ENCODE measurements at regions not wholly inside any gene's neighbourhood (a gene's known extent, or its start where the extent isn't known, plus 50 kb on each side); places are given as distances from the start of the nearest gene placed in this dataset.

DNA sequence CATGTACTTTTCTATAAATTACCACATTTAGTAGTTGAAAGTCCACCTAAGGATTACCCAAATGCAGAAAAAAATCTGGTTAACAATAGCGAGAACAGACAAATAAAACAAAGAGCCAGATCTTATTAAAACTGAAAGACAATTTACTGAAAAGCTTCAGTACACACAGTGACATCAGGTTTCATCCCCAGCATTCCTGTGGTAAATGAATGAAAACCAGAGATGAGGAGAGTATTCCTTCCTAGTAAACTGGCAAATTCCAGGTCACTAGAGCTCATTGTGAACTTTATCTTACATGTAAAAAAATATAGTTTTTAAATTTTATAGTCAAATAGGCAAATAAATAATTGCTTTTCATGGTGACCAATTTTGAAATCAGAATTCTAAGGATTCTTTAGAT lies 1290.5 kb downstream of the ADGRL3 start:
- TF ChIP-seq, protein P1, sequence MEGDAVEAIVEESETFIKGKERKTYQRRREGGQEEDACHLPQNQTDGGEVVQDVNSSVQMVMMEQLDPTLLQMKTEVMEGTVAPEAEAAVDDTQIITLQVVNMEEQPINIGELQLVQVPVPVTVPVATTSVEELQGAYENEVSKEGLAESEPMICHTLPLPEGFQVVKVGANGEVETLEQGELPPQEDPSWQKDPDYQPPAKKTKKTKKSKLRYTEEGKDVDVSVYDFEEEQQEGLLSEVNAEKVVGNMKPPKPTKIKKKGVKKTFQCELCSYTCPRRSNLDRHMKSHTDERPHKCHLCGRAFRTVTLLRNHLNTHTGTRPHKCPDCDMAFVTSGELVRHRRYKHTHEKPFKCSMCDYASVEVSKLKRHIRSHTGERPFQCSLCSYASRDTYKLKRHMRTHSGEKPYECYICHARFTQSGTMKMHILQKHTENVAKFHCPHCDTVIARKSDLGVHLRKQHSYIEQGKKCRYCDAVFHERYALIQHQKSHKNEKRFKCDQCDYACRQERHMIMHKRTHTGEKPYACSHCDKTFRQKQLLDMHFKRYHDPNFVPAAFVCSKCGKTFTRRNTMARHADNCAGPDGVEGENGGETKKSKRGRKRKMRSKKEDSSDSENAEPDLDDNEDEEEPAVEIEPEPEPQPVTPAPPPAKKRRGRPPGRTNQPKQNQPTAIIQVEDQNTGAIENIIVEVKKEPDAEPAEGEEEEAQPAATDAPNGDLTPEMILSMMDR (IDR thresholded peaks at IDR 0.05), result no peak
- no peak for TF ChIP-seq POLR2A (IDR thresholded peaks at IDR 0.05)

Data from prostate gland (tissue), 2 donors.